ENCODE measurements at regions not wholly inside any gene's neighbourhood (a gene's known extent, or its start where the extent isn't known, plus 50 kb on each side); places are given as distances from the start of the nearest gene placed in this dataset.
A peak's percentile ranks its signal among the peaks of the same experiment; 100 is the strongest.

- TF ChIP-seq RAD21 (IDR thresholded peaks at IDR 0.05; ENCODE audit: low read depth) (no peak), FOXM1 (IDR thresholded peaks at IDR 0.05; ENCODE audit: borderline replicate concordance, low read depth) (no peak), TEAD4 (IDR thresholded peaks at IDR 0.05) (0 out of 2 replicates have a peak, but pooled peaks have one; percentile 20), USF1 (IDR thresholded peaks at IDR 0.05) (no peak)
These were observed 66.7 kb upstream of the STXBP6 start for GRCh38 chr14:25116607-25117006.

- TF ChIP-seq EGR1 (IDR thresholded peaks at IDR 0.05) (no peak), CEBPB (IDR thresholded peaks at IDR 0.05) (no peak), TCF12 (IDR thresholded peaks at IDR 0.05; ENCODE audit: low read depth) (no peak), USF1 (IDR thresholded peaks at IDR 0.05) (no peak), FOXM1 (IDR thresholded peaks at IDR 0.05; ENCODE audit: borderline replicate concordance, low read depth) (no peak), YY1 (IDR thresholded peaks at IDR 0.05; ENCODE audit: low read depth) (no peak), CREB1 (IDR thresholded peaks at IDR 0.05; ENCODE audit: low read depth) (no peak), NFIC (IDR thresholded peaks at IDR 0.05) (no peak), REST (IDR thresholded peaks at IDR 0.05; ENCODE audit: low read depth) (no peak), TEAD4 (IDR thresholded peaks at IDR 0.05) (no peak), MAX (IDR thresholded peaks at IDR 0.05) (no peak), RAD21 (IDR thresholded peaks at IDR 0.05; ENCODE audit: low read depth) (no peak), EP300 (IDR thresholded peaks at IDR 0.05; ENCODE audit: borderline replicate concordance) (no peak), ZBTB7A (IDR thresholded peaks at IDR 0.05; ENCODE audit: low read depth) (no peak), TAF1 (IDR thresholded peaks at IDR 0.05; ENCODE audit: low read depth) (no peak)
These were observed 63.4 kb upstream of the STXBP6 start for GRCh38 chr14:25113394-25113793.

- TF ChIP-seq FOXM1 (IDR thresholded peaks at IDR 0.05; ENCODE audit: borderline replicate concordance, low read depth) (0 out of 2 replicates have a peak, but pooled peaks have one; percentile 21), EP300 (IDR thresholded peaks at IDR 0.05; ENCODE audit: borderline replicate concordance) (peak; percentile 64), CEBPB (IDR thresholded peaks at IDR 0.05) (no peak), ZBTB7A (IDR thresholded peaks at IDR 0.05; ENCODE audit: low read depth) (no peak), EGR1 (IDR thresholded peaks at IDR 0.05) (no peak), YY1 (IDR thresholded peaks at IDR 0.05; ENCODE audit: low read depth) (no peak), TCF12 (IDR thresholded peaks at IDR 0.05; ENCODE audit: low read depth) (peak; percentile 41; the same call in 1 of the 2 replicates), TEAD4 (IDR thresholded peaks at IDR 0.05) (peak; percentile 62), REST (IDR thresholded peaks at IDR 0.05; ENCODE audit: low read depth) (no peak), NFIC (IDR thresholded peaks at IDR 0.05) (peak; percentile 22; the same call in 1 of the 2 replicates), MAX (IDR thresholded peaks at IDR 0.05) (no peak), TAF1 (IDR thresholded peaks at IDR 0.05; ENCODE audit: low read depth) (no peak), USF1 (IDR thresholded peaks at IDR 0.05) (no peak), CREB1 (IDR thresholded peaks at IDR 0.05; ENCODE audit: low read depth) (no peak), RAD21 (IDR thresholded peaks at IDR 0.05; ENCODE audit: low read depth) (no peak)
These were observed 61.2 kb upstream of the STXBP6 start for GRCh38 chr14:25111061-25111601.

GRCh38 chr14:25110106-25110505 is 60.2 kb upstream of the STXBP6 start:
- TF ChIP-seq TEAD4 (IDR thresholded peaks at IDR 0.05) (no peak), TCF12 (IDR thresholded peaks at IDR 0.05; ENCODE audit: low read depth) (no peak), EGR1 (IDR thresholded peaks at IDR 0.05) (no peak)

- TF ChIP-seq NFIC (IDR thresholded peaks at IDR 0.05) (peak; percentile 88), REST (IDR thresholded peaks at IDR 0.05; ENCODE audit: low read depth) (no peak)
These were observed 59.0 kb upstream of the STXBP6 start for GRCh38 chr14:25108959-25109358.
